HuH-7.5 (cell line): ENCODE measurements at regions not wholly inside any gene's neighbourhood (a gene's known extent, or its start where the extent isn't known, plus 50 kb on each side); places are given as distances from the start of the nearest gene placed in this dataset.
A peak's percentile ranks its signal among the peaks of the same experiment; 100 is the strongest.
"Not testable (repeated sequence)": the region's sequence is repeated elsewhere in the genome, so short reads cannot be mapped to it uniquely, and the experiment has no call there.

Experiments
- DNase-seq: peaks from one replicate; pipeline ENCODE4 v3.0.0; 2011; ENCODE audit warnings: low spot score

DNA sequence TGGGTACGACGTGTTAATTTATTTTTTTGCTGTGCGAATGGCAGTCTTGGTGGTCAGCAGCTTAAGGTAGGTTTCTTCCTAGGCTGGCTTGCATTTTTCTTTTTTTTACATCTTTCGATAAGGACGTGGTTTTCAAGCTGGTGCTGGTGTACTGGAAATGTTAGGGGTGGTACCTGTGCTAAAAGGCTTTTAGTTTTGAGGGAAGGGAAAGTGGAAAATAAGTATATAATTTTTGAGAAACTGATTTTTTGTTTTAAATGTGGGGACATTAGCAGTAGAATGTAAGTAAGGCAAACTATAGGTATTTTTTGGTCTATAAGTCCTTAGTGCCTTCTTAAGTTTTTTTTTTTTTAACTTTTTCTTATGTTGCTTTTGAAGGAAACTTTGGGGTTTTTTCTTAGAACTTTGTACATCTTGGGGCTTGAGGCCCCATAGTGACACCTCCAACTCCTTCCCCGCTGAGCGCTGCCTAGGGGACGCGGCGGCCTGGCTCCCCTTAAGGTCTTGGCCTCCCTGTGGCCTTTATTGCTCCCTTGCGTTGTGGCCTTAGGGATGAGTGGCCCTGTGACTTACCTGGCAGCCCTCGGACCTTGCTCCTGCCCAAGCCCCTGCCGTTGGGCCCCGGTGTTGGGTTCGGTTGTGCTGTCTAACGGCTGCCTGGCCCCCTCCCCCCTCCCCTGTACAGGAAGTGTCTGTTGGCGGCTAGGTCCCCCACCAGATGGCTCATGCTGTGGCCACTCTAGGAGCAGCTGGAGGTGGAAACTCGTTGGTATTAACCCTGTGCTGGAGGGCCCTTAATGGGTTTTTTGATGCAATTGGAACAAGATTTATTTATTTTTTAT is 88.0 kb upstream of the RPRML start:
- peak; percentile 93 for DNase-seq

DNA sequence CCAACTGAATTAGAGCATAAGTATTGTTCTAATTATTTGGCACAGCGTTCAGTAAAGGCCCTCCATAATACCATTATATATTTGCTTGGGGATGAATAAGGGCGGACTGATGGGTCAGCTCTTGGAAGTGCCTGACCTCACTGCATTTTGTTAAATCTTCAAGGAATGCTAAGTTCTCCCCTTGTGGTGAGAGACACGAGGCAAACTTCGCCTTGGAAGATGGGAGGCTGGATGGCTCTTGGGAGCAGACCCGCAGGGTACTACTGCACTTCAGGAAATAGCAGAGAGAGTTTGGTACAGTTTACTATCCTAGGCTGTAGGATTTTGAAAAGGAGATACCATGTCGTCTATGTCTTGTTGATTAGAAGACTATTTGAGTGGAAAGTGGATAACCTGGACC is 87.0 kb upstream of the RPRML start:
- no peak for DNase-seq

GRCh38 chr17:47064684-47065083 is 85.6 kb upstream of the RPRML start:
- no peak for DNase-seq

DNA sequence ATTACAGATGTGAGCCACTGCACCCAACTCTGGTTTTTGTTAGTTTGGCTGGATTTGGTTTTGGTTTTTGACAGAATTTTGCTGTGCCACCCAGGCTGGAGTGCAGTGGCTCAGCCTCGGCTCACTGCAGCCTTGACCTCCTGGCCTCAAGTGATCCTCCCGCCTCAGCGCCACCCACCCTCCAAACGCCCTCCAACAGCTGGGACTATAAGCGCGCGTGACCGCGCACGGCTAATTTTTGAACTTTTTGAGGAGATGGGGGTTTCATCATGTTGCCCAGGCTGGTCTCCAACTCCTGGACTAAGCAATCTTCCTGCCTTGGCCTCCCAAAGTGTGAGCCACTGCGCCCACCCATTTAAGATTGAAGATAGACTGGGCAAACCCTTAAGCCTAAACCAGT is 84.4 kb upstream of the RPRML start:
- no peak for DNase-seq

- not testable (repeated sequence) for DNase-seq
Observed at GRCh38 chr17:47062851-47063250, 83.8 kb upstream of the RPRML start.

- not testable (repeated sequence) for DNase-seq
Observed at GRCh38 chr17:47060005-47060404, 81.0 kb upstream of the RPRML start.

DNA sequence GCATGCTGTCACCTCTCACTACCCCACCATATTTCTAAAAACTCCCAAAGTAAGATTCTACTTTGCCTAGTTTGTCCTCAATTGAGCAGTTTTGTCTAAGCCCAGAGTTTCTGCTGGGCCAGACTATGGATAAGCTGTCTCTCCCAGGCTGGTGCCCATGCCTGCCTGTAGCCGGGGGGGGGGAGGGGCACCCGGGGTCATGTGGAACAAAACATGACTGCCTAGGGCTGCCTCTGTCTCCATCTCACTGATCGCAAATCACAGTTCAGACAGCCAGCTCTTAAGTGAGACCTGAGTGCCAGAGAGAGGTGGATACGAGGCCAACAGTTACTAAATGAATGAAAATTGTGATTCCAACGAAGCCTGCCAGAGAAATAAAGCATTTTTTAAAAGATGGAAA is 78.8 kb upstream of the RPRML start:
- DNase-seq, result no peak

DNA sequence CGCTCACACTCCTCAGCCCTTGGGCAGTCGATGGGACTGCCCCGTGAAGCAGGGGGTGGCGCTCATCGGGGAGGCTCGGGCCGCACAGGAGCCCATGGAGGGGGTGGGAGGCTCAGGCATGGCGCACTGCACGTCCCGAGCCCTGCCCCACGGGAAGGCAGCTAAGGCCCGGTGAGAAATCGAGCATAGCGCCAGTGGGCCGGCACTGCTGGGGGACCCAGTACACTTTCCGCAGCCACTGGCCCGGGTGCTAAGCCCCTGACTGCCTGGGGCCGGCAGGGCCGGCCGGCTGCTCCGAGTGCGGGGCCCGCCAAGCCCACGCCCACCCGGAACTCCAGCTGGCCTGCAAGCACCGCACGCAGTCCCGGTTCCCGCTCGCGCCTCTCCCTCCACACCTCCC is 78.2 kb upstream of the RPRML start:
- DNase-seq, result not testable (repeated sequence)

DNA sequence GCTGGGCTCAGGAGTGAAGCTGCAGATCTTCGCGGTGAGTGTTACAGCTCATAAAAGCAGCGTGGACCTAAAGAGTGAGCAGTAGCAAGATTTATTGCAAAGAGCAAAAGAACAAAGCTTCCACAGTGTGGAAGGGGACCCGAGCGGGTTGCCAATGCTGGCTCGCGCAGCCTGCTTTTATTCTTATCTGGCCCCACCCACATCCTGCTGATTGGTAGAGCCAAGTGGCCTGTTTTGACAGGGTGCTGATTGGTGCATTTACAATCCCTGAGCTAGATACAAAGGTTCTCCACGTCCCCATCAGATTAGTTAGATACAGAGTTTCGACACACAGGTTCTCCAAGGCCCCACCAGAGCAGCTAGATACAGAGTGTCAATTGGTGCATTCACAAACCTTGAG is 77.6 kb upstream of the RPRML start:
- DNase-seq, result not testable (repeated sequence)
